H1 (cell line): ENCODE measurements at regions not wholly inside any gene's neighbourhood (a gene's known extent, or its start where the extent isn't known, plus 50 kb on each side); places are given as distances from the start of the nearest gene placed in this dataset.

ENCODE experiments used
- CTCF ChIA-PET: fragments of 300-600 bp; sonication (Branson Sonifier 250); formaldehyde crosslinking; loops from one replicate; lab custom pipeline; 2021; ENCODE audit not compliant: partially characterized antibody; lab: Charles Lee
- POLR2A ChIA-PET: fragments of 300-600 bp; sonication (Branson Sonifier 250); formaldehyde crosslinking; loops from one replicate; lab custom pipeline; 2021; ENCODE audit warnings: inconsistent platforms; ENCODE audit not compliant: partially characterized antibody; lab: Charles Lee
- DNase-seq, 2 experiments: peaks; one replicate each; pipeline versions ENCODE4 v3.0.0 to v3.0.0-alpha.2; 2010 to 2022; ENCODE audit warnings: low spot score in 2 of 2, low read depth in 1 of 2, mixed read lengths in 1 of 2
- FAIRE-seq: peaks from 2 replicates; lab custom pipeline; 2011; peaks lifted over from hg19 to GRCh38; lab: Jason Lieb, UNC
- H2AFZ ChIP-seq: 2 replicates; pipeline ENCODE4 v1.8.1; 2012; ENCODE audit warnings: low read length, inconsistent platforms
- H2AK5ac ChIP-seq: 2 replicates; pipeline ENCODE4 v1.6.1; 2013; ENCODE audit warnings: low read depth, low read length
- H2BK120ac ChIP-seq: replicated peaks from 2 replicates; pipeline ENCODE3; 2013; ENCODE audit warnings: low read depth, low read length, inconsistent platforms
- H2BK12ac ChIP-seq: 2 replicates; pipeline ENCODE4 v1.6.1; 2013; ENCODE audit warnings: low read depth, low read length
- H2BK15ac ChIP-seq: 2 replicates; pipeline ENCODE4 v1.6.1; 2013; ENCODE audit warnings: low read length
- H2BK20ac ChIP-seq: 2 replicates; pipeline ENCODE4 v1.6.1; 2013; ENCODE audit warnings: low read length
- H2BK5ac ChIP-seq: 2 replicates; pipeline ENCODE4 v1.6.1; 2013; ENCODE audit warnings: low read depth, low read length
- H3K14ac ChIP-seq: 2 replicates; pipeline ENCODE4 v1.6.1; 2013; ENCODE audit warnings: inconsistent platforms; ENCODE audit not compliant: insufficient read length
- H3K18ac ChIP-seq: 2 replicates; pipeline ENCODE4 v1.6.1; 2013; ENCODE audit warnings: low read length; ENCODE audit errors: extremely low read depth
- H3K23ac ChIP-seq: 2 replicates; pipeline ENCODE4 v1.6.1; 2013; ENCODE audit warnings: inconsistent platforms; ENCODE audit not compliant: insufficient read length
- H3K23me2 ChIP-seq: 2 replicates; pipeline ENCODE4 v1.6.1; 2013; ENCODE audit warnings: low read depth, low read length
- H3K27ac ChIP-seq: 2 replicates; pipeline ENCODE4 v1.6.1; 2011; ENCODE audit warnings: low read depth, low read length, inconsistent platforms
- H3K27me3 ChIP-seq, 4 experiments: replicated peaks in 1 of 4; 1 replicate in 1 of 4; 2 replicates in 3 of 4; pipeline versions ENCODE4 v1.6.1 to v1.8.1; 2011 to 2013; ENCODE audit warnings: low read length in 3 of 4, mild to moderate bottlenecking in 3 of 4, inconsistent platforms in 2 of 4, mixed read lengths in 2 of 4, moderate library complexity in 1 of 4; ENCODE audit not compliant: control insufficient read depth in 3 of 4, insufficient read depth in 3 of 4; ENCODE audit errors: extremely low read depth in 1 of 4
- H3K36me3 ChIP-seq, 4 experiments: 2 replicates each; pipeline versions ENCODE4 v1.6.1 to v1.8.1; 2011 to 2013; ENCODE audit warnings: mild to moderate bottlenecking in 4 of 4, low read length in 3 of 4, moderate library complexity in 2 of 4, control low read depth in 1 of 4, inconsistent platforms in 1 of 4; ENCODE audit not compliant: insufficient read depth in 4 of 4, control insufficient read depth in 2 of 4
- H3K4ac ChIP-seq: replicated peaks from 2 replicates; pipeline ENCODE3; 2013; ENCODE audit warnings: low read length, low read depth, mixed read lengths, inconsistent platforms; ENCODE audit not compliant: insufficient read length
- H3K4me1 ChIP-seq, 4 experiments: replicated peaks in 1 of 4; 1 replicate in 1 of 4; 2 replicates in 3 of 4; pipeline versions ENCODE4 v1.6.1 to v1.8.1; 2011 to 2013; ENCODE audit warnings: low read length in 3 of 4, inconsistent platforms in 2 of 4, mixed read lengths in 1 of 4; ENCODE audit not compliant: insufficient read depth in 4 of 4, control insufficient read depth in 3 of 4
- H3K4me2 ChIP-seq, 2 experiments: 2 replicates each; pipeline versions ENCODE4 v1.6.1 to v1.8.1; 2011 to 2013; ENCODE audit warnings: low read depth in 2 of 2, low read length in 2 of 2, control low read depth in 1 of 2, inconsistent platforms in 1 of 2, mild to moderate bottlenecking in 1 of 2; ENCODE audit not compliant: insufficient read depth in 1 of 2
- H3K4me3 ChIP-seq, 4 experiments: fragments of 200-600, 300-600 bp in 1 of 4; sonication (generic), shearing (Covaris generic), sonication (Bioruptor Twin) in 1 of 4; 2 replicates each; pipeline versions ENCODE4 v1.5.1 to v1.8.1; 2011 to 2016; ENCODE audit warnings: low read length in 4 of 4, low read depth in 3 of 4, control low read depth in 2 of 4, inconsistent platforms in 2 of 4, mild to moderate bottlenecking in 2 of 4, mixed read lengths in 1 of 4, moderate library complexity in 1 of 4; ENCODE audit not compliant: insufficient read depth in 2 of 4; ENCODE audit errors: extremely low read depth in 1 of 4
- H3K56ac ChIP-seq: replicated peaks from 2 replicates; pipeline ENCODE3; 2013; ENCODE audit warnings: low read depth, mild to moderate bottlenecking, mixed read lengths, low read length, inconsistent platforms; ENCODE audit not compliant: insufficient read length
- H3K79me1 ChIP-seq: 2 replicates; pipeline ENCODE4 v1.6.1; 2013; ENCODE audit warnings: low read depth, low read length, control low read depth
- H3K79me2 ChIP-seq, 2 experiments: 2 replicates each; pipeline versions ENCODE4 v1.6.1 to v1.8.1; 2012 to 2013; ENCODE audit warnings: low read length in 2 of 2, mild to moderate bottlenecking in 2 of 2, inconsistent platforms in 1 of 2; ENCODE audit not compliant: insufficient read depth in 2 of 2, control insufficient read depth in 1 of 2
- H3K9ac ChIP-seq, 4 experiments: replicated peaks in 1 of 4; 1 replicate in 1 of 4; 2 replicates in 3 of 4; pipeline versions ENCODE4 v1.6.1 to v1.8.1; 2011 to 2013; ENCODE audit warnings: low read depth in 3 of 4, low read length in 3 of 4, control low read depth in 2 of 4, mild to moderate bottlenecking in 2 of 4, moderate library complexity in 2 of 4, inconsistent platforms in 1 of 4; ENCODE audit errors: extremely low read depth in 1 of 4
- H3K9me3 ChIP-seq, 2 experiments: 2 replicates each; pipeline versions ENCODE4 v1.6.1 to v1.8.1; 2012 to 2013; ENCODE audit warnings: mild to moderate bottlenecking in 2 of 2, moderate library complexity in 2 of 2, control low read depth in 1 of 2, inconsistent platforms in 1 of 2, low read depth in 1 of 2, low read length in 1 of 2, mixed read lengths in 1 of 2; ENCODE audit not compliant: insufficient read depth in 2 of 2
- H4K20me1 ChIP-seq, 2 experiments: replicated peaks in 1 of 2; 2 replicates each; pipeline versions ENCODE3 to v1.8.1; 2011 to 2013; ENCODE audit warnings: inconsistent platforms in 2 of 2, low read length in 2 of 2, mild to moderate bottlenecking in 1 of 2; ENCODE audit not compliant: insufficient read depth in 2 of 2, control insufficient read depth in 1 of 2
- H4K5ac ChIP-seq: 2 replicates; pipeline ENCODE4 v1.6.1; 2013; ENCODE audit warnings: low read length, low read depth, mixed read lengths, inconsistent platforms; ENCODE audit not compliant: insufficient read length
- H4K8ac ChIP-seq: 2 replicates; pipeline ENCODE4 v1.8.0; 2013; ENCODE audit warnings: mild to moderate bottlenecking, moderate library complexity, low read length, inconsistent platforms; ENCODE audit not compliant: insufficient read depth; ENCODE audit errors: extremely low read depth
- H4K91ac ChIP-seq: replicated peaks from 2 replicates; pipeline ENCODE3; 2013; ENCODE audit warnings: low read length, mixed read lengths, inconsistent platforms; ENCODE audit not compliant: insufficient read length
- CREB1 ChIP-seq: IDR thresholded peaks from 2 replicates; pipeline ENCODE4 v1.6.1; 2012; ENCODE audit warnings: inconsistent platforms
- POLR2A ChIP-seq, 2 experiments: IDR thresholded peaks; 1 replicate in 1 of 2; 2 replicates in 1 of 2; pipeline ENCODE4 v1.6.1; 2011; ENCODE audit warnings: low read depth in 2 of 2, low read length in 2 of 2, mild to moderate bottlenecking in 2 of 2; ENCODE audit errors: control extremely low read depth in 1 of 2
- RFX5 ChIP-seq: IDR thresholded peaks from 2 replicates; pipeline ENCODE4 v1.6.1; 2011; ENCODE audit warnings: low read depth, low read length, improper control_type of control experiment, borderline replicate concordance
- SRF ChIP-seq: IDR thresholded peaks from 2 replicates; pipeline ENCODE4 v1.6.1; 2011; ENCODE audit warnings: mild to moderate bottlenecking, low read depth, low read length, moderate library complexity
- WGBS, 2 experiments: shearing (Covaris generic) in 1 of 2; methylation state at CpG; one replicate each; pipeline versions ENCODE4 v1.1.6 to v1.1.7; 2013 to 2015; ENCODE audit warnings: low lambda C conversion rate in 2 of 2, mixed read lengths in 2 of 2, inconsistent platforms in 1 of 2, low coverage in 1 of 2, missing lambda C conversion rate in 1 of 2; ENCODE audit not compliant: insufficient replicate concordance in 2 of 2, insufficient coverage in 1 of 2, insufficient read length in 1 of 2; ENCODE audit errors: extremely low coverage in 1 of 2, missing lambda C conversion rate in 1 of 2; 5-methylcytosine and 5-hydroxymethylcytosine counted together
- TF ChIP-seq, protein P1 (sequence below), 3 experiments: IDR thresholded peaks; 1 replicate in 2 of 3; 2 replicates in 1 of 3; pipeline versions ENCODE4 v1.5.1 to v1.6.1; 2011; ENCODE audit warnings: low read length in 3 of 3, mild to moderate bottlenecking in 3 of 3, inconsistent platforms in 2 of 3, low read depth in 1 of 3, moderate library complexity in 1 of 3; ENCODE audit not compliant: insufficient read depth in 1 of 3; ENCODE audit errors: control extremely low read depth in 1 of 3

DNA sequence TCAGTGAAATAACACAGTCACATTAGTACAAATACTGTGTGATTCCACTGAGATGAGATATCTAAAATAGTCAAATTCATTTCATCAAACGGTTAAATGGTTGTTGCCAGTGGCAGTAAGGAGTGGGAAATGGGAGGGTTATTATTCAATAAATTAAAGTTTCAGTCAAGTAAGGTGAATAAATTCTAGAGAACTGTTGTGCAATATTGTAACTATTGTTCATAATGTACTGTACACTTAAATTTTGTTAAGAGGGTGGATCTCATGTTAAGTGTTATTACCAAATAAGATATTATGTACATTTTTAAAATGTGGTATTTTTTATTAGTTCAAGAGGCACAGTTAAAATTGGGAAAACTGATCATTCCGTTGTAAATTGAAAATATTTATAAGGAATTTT lies 463.3 kb upstream of the BRINP3 start:
- Histone ChIP-seq H2AFZ (no peak overlapping the region), H3K27me3 (no peaks in the 10 kb centered on the region), H2BK5ac (no peak overlapping the region), H3K56ac (no peak overlapping the region), H3K79me2 (no peaks in the 10 kb centered on the region), H2AK5ac (no peak overlapping the region), H3K4me3 (no peak overlapping the region), H3K4ac (no peak overlapping the region), H3K23ac (no peak overlapping the region), H3K23me2 (no peaks in the 10 kb centered on the region)
- DNase-seq, result no peak
- POLR2A ChIA-PET, result no interaction called here
- no peak for TF ChIP-seq POLR2A (IDR thresholded peaks at IDR 0.05; ENCODE audit: control extremely low read depth in 1 of 2, low read depth in 2 of 2, low read length in 2 of 2)
- TF ChIP-seq CREB1, result no peak
- TF ChIP-seq RFX5, result no peak
- no peak for TF ChIP-seq SRF
- TF ChIP-seq, protein P1, sequence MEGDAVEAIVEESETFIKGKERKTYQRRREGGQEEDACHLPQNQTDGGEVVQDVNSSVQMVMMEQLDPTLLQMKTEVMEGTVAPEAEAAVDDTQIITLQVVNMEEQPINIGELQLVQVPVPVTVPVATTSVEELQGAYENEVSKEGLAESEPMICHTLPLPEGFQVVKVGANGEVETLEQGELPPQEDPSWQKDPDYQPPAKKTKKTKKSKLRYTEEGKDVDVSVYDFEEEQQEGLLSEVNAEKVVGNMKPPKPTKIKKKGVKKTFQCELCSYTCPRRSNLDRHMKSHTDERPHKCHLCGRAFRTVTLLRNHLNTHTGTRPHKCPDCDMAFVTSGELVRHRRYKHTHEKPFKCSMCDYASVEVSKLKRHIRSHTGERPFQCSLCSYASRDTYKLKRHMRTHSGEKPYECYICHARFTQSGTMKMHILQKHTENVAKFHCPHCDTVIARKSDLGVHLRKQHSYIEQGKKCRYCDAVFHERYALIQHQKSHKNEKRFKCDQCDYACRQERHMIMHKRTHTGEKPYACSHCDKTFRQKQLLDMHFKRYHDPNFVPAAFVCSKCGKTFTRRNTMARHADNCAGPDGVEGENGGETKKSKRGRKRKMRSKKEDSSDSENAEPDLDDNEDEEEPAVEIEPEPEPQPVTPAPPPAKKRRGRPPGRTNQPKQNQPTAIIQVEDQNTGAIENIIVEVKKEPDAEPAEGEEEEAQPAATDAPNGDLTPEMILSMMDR (IDR thresholded peaks at IDR 0.05; ENCODE audit: control extremely low read depth in 1 of 3, insufficient read depth in 1 of 3, low read depth in 1 of 3, low read length in 3 of 3), result no peak
- TF ChIP-seq, all 59 proteins: peak for 0
- FAIRE-seq, result no peak
- Histone ChIP-seq H3K4me2 (no peak overlapping the region), H3K79me1 (no peaks in the 10 kb centered on the region), H3K18ac (no peak overlapping the region), H3K4me1 (peaks cover 0 to under 1% (median 0%) of the 10 kb centered on the region in 4 experiments; a peak in 1 of 7 replicates), H2BK15ac (no peak overlapping the region), H2BK12ac (no peak overlapping the region), H4K20me1 (no peaks in the 10 kb centered on the region), H4K5ac (no peak overlapping the region), H2BK20ac (no peak overlapping the region), H3K9me3 (no peaks in the 10 kb centered on the region), H3K9ac (no peak overlapping the region), H3K27ac (no peak overlapping the region), H4K8ac (no peak overlapping the region), H3K14ac (no peak overlapping the region), H4K91ac (no peak overlapping the region), H3K36me3 (no peaks in the 10 kb centered on the region), H2BK120ac (no peak overlapping the region)
- 89% methylated on average over 2 of the region's 2 CpGs; no CpG with 5 or more reads in 1 of the 2 experiments for WGBS, 2 experiments
- CTCF ChIA-PET, result no interaction called here
